Osteoblast (primary cell): ENCODE measurements at regions not wholly inside any gene's neighbourhood (a gene's known extent, or its start where the extent isn't known, plus 50 kb on each side); places are given as distances from the start of the nearest gene placed in this dataset.
A peak's percentile ranks its signal among the peaks of the same experiment; 100 is the strongest.

Experiments
- DNase-seq: peaks from one replicate; pipeline ENCODE4 v3.0.0; 2011; ENCODE audit warnings: low spot score, mixed read lengths; ENCODE audit not compliant: insufficient read length; ENCODE audit errors: missing footprints
- H2AFZ ChIP-seq: 2 replicates; pipeline ENCODE4 v1.6.0; 2011; ENCODE audit warnings: mild to moderate bottlenecking, low read length
- H3K27ac ChIP-seq: 2 replicates; pipeline ENCODE4 v1.5.1; 2011; ENCODE audit warnings: mild to moderate bottlenecking, low read depth, low read length, moderate library complexity
- H3K27me3 ChIP-seq: 2 replicates; pipeline ENCODE4 v1.6.0; 2012; ENCODE audit warnings: mild to moderate bottlenecking, control low read depth, inconsistent platforms, low read length, moderate library complexity; ENCODE audit not compliant: insufficient read depth
- H3K36me3 ChIP-seq: 2 replicates; pipeline ENCODE4 v1.5.1; 2011; ENCODE audit warnings: mild to moderate bottlenecking, low read length, control low read depth, moderate library complexity; ENCODE audit not compliant: insufficient read depth
- H3K4me1 ChIP-seq: 2 replicates; pipeline ENCODE4 v1.5.1; 2011; ENCODE audit warnings: mild to moderate bottlenecking, low read length, control low read depth, moderate library complexity; ENCODE audit not compliant: insufficient read depth
- H3K4me2 ChIP-seq: 2 replicates; pipeline ENCODE4 v1.6.0; 2011; ENCODE audit warnings: mild to moderate bottlenecking, low read length; ENCODE audit not compliant: insufficient read depth
- H3K4me3 ChIP-seq: fragments of 200-600 bp; sonication (generic); 3 replicates; pipeline ENCODE4 v1.5.1; 2012; ENCODE audit warnings: mild to moderate bottlenecking, low read length, inconsistent platforms; ENCODE audit not compliant: insufficient read depth
- H3K79me2 ChIP-seq: 2 replicates; pipeline ENCODE4 v1.6.0; 2012; ENCODE audit warnings: mild to moderate bottlenecking, low read length, control low read depth, inconsistent platforms; ENCODE audit not compliant: insufficient read depth
- H3K9me3 ChIP-seq: 2 replicates; pipeline ENCODE4 v1.5.1; 2011; ENCODE audit warnings: low read depth, low read length, control low read depth
- H4K20me1 ChIP-seq: 2 replicates; pipeline ENCODE4 v1.6.0; 2012; ENCODE audit warnings: mild to moderate bottlenecking, low read length, control low read depth; ENCODE audit not compliant: insufficient read depth
- CTCF ChIP-seq: IDR thresholded peaks from 2 replicates; pipeline ENCODE4 v1.5.1; 2011; ENCODE audit warnings: mild to moderate bottlenecking, low read depth, low read length, moderate library complexity; ENCODE audit errors: extremely low read depth

GRCh38 chr2:158045362-158045761 is 56.3 kb upstream of the UPP2 start:
- Histone ChIP-seq H3K27me3 (peaks cover 16% of the 10 kb centered on the region), H4K20me1 (no peaks in the 10 kb centered on the region), H3K79me2 (no peaks in the 10 kb centered on the region), H3K4me2 (no peak overlapping the region), H3K9me3 (no peaks in the 10 kb centered on the region), H2AFZ (no peak overlapping the region), H3K36me3 (no peaks in the 10 kb centered on the region), H3K27ac (no peak overlapping the region), H3K4me1 (no peaks in the 10 kb centered on the region), H3K4me3 (no peak overlapping the region)
- no peak for TF ChIP-seq CTCF
- DNase-seq = no peak

GRCh38 chr2:158043181-158043948 is 58.3 kb upstream of the UPP2 start:
- Histone ChIP-seq H3K79me2 (no peaks in the 10 kb centered on the region), H3K27me3 (peaks cover 21% of the 10 kb centered on the region), H3K9me3 (no peaks in the 10 kb centered on the region), H3K27ac (no peak overlapping the region), H4K20me1 (no peaks in the 10 kb centered on the region), H2AFZ (no peak overlapping the region), H3K4me1 (no peaks in the 10 kb centered on the region), H3K4me3 (no peak overlapping the region), H3K36me3 (no peaks in the 10 kb centered on the region), H3K4me2 (no peak overlapping the region)
- peak; percentile 27 for DNase-seq
- no peak for TF ChIP-seq CTCF

GRCh38 chr2:158042666-158043065 is 59.0 kb upstream of the UPP2 start:
- no peaks in the 10 kb centered on the region for H3K4me1 ChIP-seq
- no peaks in the 10 kb centered on the region for H3K9me3 ChIP-seq
- no peak overlapping the region for H2AFZ ChIP-seq
- no peak for TF ChIP-seq CTCF
- H3K4me2 ChIP-seq = no peak overlapping the region
- DNase-seq = no peak
- H3K36me3 ChIP-seq = no peaks in the 10 kb centered on the region
- no peak overlapping the region for H3K4me3 ChIP-seq
- H3K27ac ChIP-seq = no peak overlapping the region
- no peaks in the 10 kb centered on the region for H4K20me1 ChIP-seq
- no peaks in the 10 kb centered on the region for H3K79me2 ChIP-seq
- peaks cover 25% of the 10 kb centered on the region for H3K27me3 ChIP-seq

GRCh38 chr2:158042245-158042644 is 59.4 kb upstream of the UPP2 start:
- H3K9me3 ChIP-seq = no peaks in the 10 kb centered on the region
- H3K36me3 ChIP-seq = no peaks in the 10 kb centered on the region
- no peak for TF ChIP-seq CTCF
- no peak overlapping the region for H2AFZ ChIP-seq
- no peak overlapping the region for H3K4me3 ChIP-seq
- no peaks in the 10 kb centered on the region for H3K4me1 ChIP-seq
- DNase-seq = no peak
- H3K27me3 ChIP-seq = peaks cover 28% of the 10 kb centered on the region
- H3K79me2 ChIP-seq = no peaks in the 10 kb centered on the region
- H3K4me2 ChIP-seq = no peak overlapping the region
- no peak overlapping the region for H3K27ac ChIP-seq
- no peaks in the 10 kb centered on the region for H4K20me1 ChIP-seq
